ENCODE measurements at regions not wholly inside any gene's neighbourhood (a gene's known extent, or its start where the extent isn't known, plus 50 kb on each side); places are given as distances from the start of the nearest gene placed in this dataset.

DNA sequence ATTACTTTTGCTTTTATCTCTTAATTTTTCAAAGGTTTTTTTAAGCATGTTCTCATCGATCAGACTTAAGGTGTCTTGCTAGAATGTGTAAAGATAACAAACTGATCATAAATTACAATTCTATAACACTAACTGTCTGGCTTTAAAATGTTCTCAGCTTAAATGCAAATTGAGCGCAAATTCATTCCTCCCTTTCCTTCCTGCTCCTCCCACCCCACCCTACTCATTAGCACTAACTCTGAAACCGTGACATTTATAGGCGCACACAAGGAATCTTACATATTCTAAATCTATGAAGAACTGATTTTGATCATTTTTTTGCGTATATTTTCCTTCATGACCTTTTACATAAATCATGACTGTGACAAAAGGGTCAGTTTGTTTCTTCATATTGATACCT, 590.0 kb upstream of the DIAPH2 start:
- Histone ChIP-seq H3K79me1 (replicated peaks; ENCODE audit: low read length, poor library complexity, severe bottlenecking) (no peaks in the 10 kb centered on the region), H2BK120ac (ENCODE audit: low read depth, low read length) (no peak overlapping the region), H2AK5ac (ENCODE audit: low read length, severe bottlenecking) (no peak overlapping the region), H2BK15ac (ENCODE audit: low read depth, poor library complexity, severe bottlenecking) (no peak overlapping the region), H4K91ac (ENCODE audit: low read length) (no peak overlapping the region), H3K4me2 (ENCODE audit: low read length, poor library complexity, severe bottlenecking) (no peak overlapping the region), H3K27me3 (ENCODE audit: control insufficient read depth in 1 of 2, insufficient read depth in 1 of 2, low read length in 2 of 2) (no peaks in the 10 kb centered on the region), H3K9me3 (ENCODE audit: control insufficient read depth, low read length) (peaks cover 6% of the 10 kb centered on the region), H3K4me3 (ENCODE audit: insufficient read depth in 1 of 2, low read depth in 1 of 2, low read length in 2 of 2) (no peak overlapping the region), H2BK5ac (ENCODE audit: low read depth, low read length, poor library complexity, severe bottlenecking) (no peak overlapping the region), H4K8ac (ENCODE audit: low read length) (no peak overlapping the region), H3K9ac (ENCODE audit: low read length) (no peak overlapping the region), H3K18ac (ENCODE audit: low read depth in 1 of 2, low read length in 2 of 2) (no peak overlapping the region), H3K4ac (ENCODE audit: low read depth in 1 of 2, low read length in 2 of 2) (no peak overlapping the region), H2BK12ac (ENCODE audit: low read length in 2 of 2) (no peak overlapping the region), H3K4me1 (ENCODE audit: control insufficient read depth, insufficient read depth, low read depth, low read length) (no peaks in the 10 kb centered on the region), H3K27ac (ENCODE audit: low read length, poor library complexity, severe bottlenecking) (no peak overlapping the region), H2AFZ (ENCODE audit: low read depth, low read length) (no peak overlapping the region), H3K14ac (ENCODE audit: low read length in 2 of 2) (no peak overlapping the region), H3K23ac (ENCODE audit: low read length in 2 of 2) (no peak overlapping the region), H3K36me3 (ENCODE audit: control insufficient read depth in 1 of 2, insufficient read depth in 2 of 2, low read depth in 1 of 2, low read length in 2 of 2) (no peaks in the 10 kb centered on the region)
- 75% methylated on average over 1 of the region's 5 CpGs for WGBS
- no peak for DNase-seq

DNA sequence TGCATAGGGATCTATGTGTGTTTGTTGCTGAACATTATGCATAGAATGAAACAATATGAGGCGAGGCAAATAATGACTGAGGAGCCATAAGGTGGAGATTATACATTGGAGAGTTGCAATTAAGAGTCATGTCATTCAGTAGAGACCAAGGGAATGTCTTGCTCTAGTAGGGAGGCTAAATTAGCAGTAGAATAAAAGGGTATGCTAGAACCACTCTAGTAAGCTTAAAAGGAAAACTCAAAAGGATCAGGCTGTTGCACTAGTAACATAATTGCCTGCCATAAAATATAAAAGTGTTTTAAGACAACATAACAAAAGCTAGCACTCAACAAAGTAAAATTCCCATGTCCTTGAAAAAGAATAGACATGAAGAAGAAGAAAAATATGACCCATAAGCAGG, 586.2 kb upstream of the DIAPH2 start:
- H3K4me2 ChIP-seq (ENCODE audit: low read length, poor library complexity, severe bottlenecking) = no peak overlapping the region
- H3K4me3 ChIP-seq (ENCODE audit: insufficient read depth in 1 of 2, low read depth in 1 of 2, low read length in 2 of 2) = no peak overlapping the region
- H2BK5ac ChIP-seq (ENCODE audit: low read depth, low read length, poor library complexity, severe bottlenecking) = no peak overlapping the region
- H3K79me1 ChIP-seq (replicated peaks; ENCODE audit: low read length, poor library complexity, severe bottlenecking) = no peaks in the 10 kb centered on the region
- no peak overlapping the region for H2BK15ac ChIP-seq (ENCODE audit: low read depth, poor library complexity, severe bottlenecking)
- no peak overlapping the region for H2AFZ ChIP-seq (ENCODE audit: low read depth, low read length)
- no peaks in the 10 kb centered on the region for H3K9me3 ChIP-seq (ENCODE audit: control insufficient read depth, low read length)
- H4K91ac ChIP-seq (ENCODE audit: low read length) = no peak overlapping the region
- no peak overlapping the region for H2BK12ac ChIP-seq (ENCODE audit: low read length in 2 of 2)
- H3K27ac ChIP-seq (ENCODE audit: low read length, poor library complexity, severe bottlenecking) = no peak overlapping the region
- no peak overlapping the region for H3K9ac ChIP-seq (ENCODE audit: low read length)
- H3K18ac ChIP-seq (ENCODE audit: low read depth in 1 of 2, low read length in 2 of 2) = no peak overlapping the region
- no peak overlapping the region for H3K23ac ChIP-seq (ENCODE audit: low read length in 2 of 2)
- H3K4me1 ChIP-seq (ENCODE audit: control insufficient read depth, insufficient read depth, low read depth, low read length) = no peaks in the 10 kb centered on the region
- no peaks in the 10 kb centered on the region for H3K36me3 ChIP-seq (ENCODE audit: control insufficient read depth in 1 of 2, insufficient read depth in 2 of 2, low read depth in 1 of 2, low read length in 2 of 2)
- 70% methylated on average over 1 of the region's 1 CpG for WGBS
- no peak overlapping the region for H2AK5ac ChIP-seq (ENCODE audit: low read length, severe bottlenecking)
- no peak overlapping the region for H2BK120ac ChIP-seq (ENCODE audit: low read depth, low read length)
- H4K8ac ChIP-seq (ENCODE audit: low read length) = no peak overlapping the region
- no peak overlapping the region for H3K14ac ChIP-seq (ENCODE audit: low read length in 2 of 2)
- no peak overlapping the region for H3K4ac ChIP-seq (ENCODE audit: low read depth in 1 of 2, low read length in 2 of 2)
- no peaks in the 10 kb centered on the region for H3K27me3 ChIP-seq (ENCODE audit: control insufficient read depth in 1 of 2, insufficient read depth in 1 of 2, low read length in 2 of 2)
- DNase-seq = no peak

- Histone ChIP-seq H3K4me3 (ENCODE audit: insufficient read depth in 1 of 2, low read depth in 1 of 2, low read length in 2 of 2) (no peak overlapping the region), H4K8ac (ENCODE audit: low read length) (no peak overlapping the region), H3K14ac (ENCODE audit: low read length in 2 of 2) (no peak overlapping the region), H2AFZ (ENCODE audit: low read depth, low read length) (no peak overlapping the region), H3K23ac (ENCODE audit: low read length in 2 of 2) (no peak overlapping the region), H3K9me3 (ENCODE audit: control insufficient read depth, low read length) (no peaks in the 10 kb centered on the region), H3K36me3 (ENCODE audit: control insufficient read depth in 1 of 2, insufficient read depth in 2 of 2, low read depth in 1 of 2, low read length in 2 of 2) (no peaks in the 10 kb centered on the region), H4K91ac (ENCODE audit: low read length) (no peak overlapping the region), H3K27ac (ENCODE audit: low read length, poor library complexity, severe bottlenecking) (no peak overlapping the region), H2AK5ac (ENCODE audit: low read length, severe bottlenecking) (no peak overlapping the region), H3K18ac (ENCODE audit: low read depth in 1 of 2, low read length in 2 of 2) (no peak overlapping the region), H3K79me1 (replicated peaks; ENCODE audit: low read length, poor library complexity, severe bottlenecking) (no peaks in the 10 kb centered on the region), H3K27me3 (ENCODE audit: control insufficient read depth in 1 of 2, insufficient read depth in 1 of 2, low read length in 2 of 2) (no peaks in the 10 kb centered on the region), H2BK15ac (ENCODE audit: low read depth, poor library complexity, severe bottlenecking) (no peak overlapping the region), H2BK120ac (ENCODE audit: low read depth, low read length) (no peak overlapping the region), H2BK5ac (ENCODE audit: low read depth, low read length, poor library complexity, severe bottlenecking) (no peak overlapping the region), H2BK12ac (ENCODE audit: low read length in 2 of 2) (no peak overlapping the region), H3K4me2 (ENCODE audit: low read length, poor library complexity, severe bottlenecking) (no peak overlapping the region), H3K9ac (ENCODE audit: low read length) (no peak overlapping the region), H3K4me1 (ENCODE audit: control insufficient read depth, insufficient read depth, low read depth, low read length) (no peaks in the 10 kb centered on the region), H3K4ac (ENCODE audit: low read depth in 1 of 2, low read length in 2 of 2) (no peak overlapping the region)
- WGBS = 93% methylated on average over 9 of the region's 9 CpGs
- no peak for DNase-seq
Observed at GRCh38 chrX:96102997-96103396, 581.6 kb upstream of the DIAPH2 start.

DNA sequence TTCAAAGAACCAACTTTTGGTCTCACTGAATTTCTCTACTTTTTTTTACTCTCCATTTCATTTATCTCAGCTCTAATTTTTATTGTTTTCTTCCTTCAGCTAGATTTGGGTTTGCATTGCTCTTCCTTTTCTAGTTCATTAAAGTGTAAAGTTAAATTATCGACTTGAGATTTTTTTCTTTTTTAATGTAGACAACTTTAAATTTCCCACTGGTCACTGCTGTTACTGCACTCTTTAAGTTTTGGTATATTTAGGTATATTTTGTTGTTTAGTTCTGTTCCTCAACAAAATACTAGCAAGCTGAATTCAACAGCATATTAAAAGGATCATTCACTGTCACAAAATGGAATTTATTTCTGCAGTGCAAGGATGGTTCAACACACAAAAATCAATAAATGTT, 572.0 kb upstream of the DIAPH2 start:
- H2BK120ac ChIP-seq (ENCODE audit: low read depth, low read length) = no peak overlapping the region
- no peak overlapping the region for H3K23ac ChIP-seq (ENCODE audit: low read length in 2 of 2)
- no peaks in the 10 kb centered on the region for H3K4me1 ChIP-seq (ENCODE audit: control insufficient read depth, insufficient read depth, low read depth, low read length)
- H3K79me1 ChIP-seq (replicated peaks; ENCODE audit: low read length, poor library complexity, severe bottlenecking) = no peaks in the 10 kb centered on the region
- H2BK5ac ChIP-seq (ENCODE audit: low read depth, low read length, poor library complexity, severe bottlenecking) = no peak overlapping the region
- H4K8ac ChIP-seq (ENCODE audit: low read length) = no peak overlapping the region
- no peak overlapping the region for H3K4ac ChIP-seq (ENCODE audit: low read depth in 1 of 2, low read length in 2 of 2)
- peaks cover 19% of the 10 kb centered on the region for H3K9me3 ChIP-seq (ENCODE audit: control insufficient read depth, low read length)
- H3K4me3 ChIP-seq (ENCODE audit: insufficient read depth in 1 of 2, low read depth in 1 of 2, low read length in 2 of 2) = no peak overlapping the region
- DNase-seq = no peak
- H3K27ac ChIP-seq (ENCODE audit: low read length, poor library complexity, severe bottlenecking) = no peak overlapping the region
- H4K91ac ChIP-seq (ENCODE audit: low read length) = no peak overlapping the region
- H3K9ac ChIP-seq (ENCODE audit: low read length) = no peak overlapping the region
- H2AFZ ChIP-seq (ENCODE audit: low read depth, low read length) = no peak overlapping the region
- no peak overlapping the region for H2AK5ac ChIP-seq (ENCODE audit: low read length, severe bottlenecking)
- no peak overlapping the region for H2BK12ac ChIP-seq (ENCODE audit: low read length in 2 of 2)
- H3K27me3 ChIP-seq (ENCODE audit: control insufficient read depth in 1 of 2, insufficient read depth in 1 of 2, low read length in 2 of 2) = no peaks in the 10 kb centered on the region
- H3K4me2 ChIP-seq (ENCODE audit: low read length, poor library complexity, severe bottlenecking) = no peak overlapping the region
- no peak overlapping the region for H2BK15ac ChIP-seq (ENCODE audit: low read depth, poor library complexity, severe bottlenecking)
- WGBS = no CpG with 5 or more reads among the region's 1 CpG
- no peak overlapping the region for H3K14ac ChIP-seq (ENCODE audit: low read length in 2 of 2)
- H3K18ac ChIP-seq (ENCODE audit: low read depth in 1 of 2, low read length in 2 of 2) = no peak overlapping the region
- H3K36me3 ChIP-seq (ENCODE audit: control insufficient read depth in 1 of 2, insufficient read depth in 2 of 2, low read depth in 1 of 2, low read length in 2 of 2) = no peaks in the 10 kb centered on the region

Measured in mesenchymal stem cell (in vitro differentiated cells and primary cell).